OCI-LY3 (cell line): ENCODE measurements at regions not wholly inside any gene's neighbourhood (a gene's known extent, or its start where the extent isn't known, plus 50 kb on each side); places are given as distances from the start of the nearest gene placed in this dataset.

ENCODE experiments used
- CTCF ChIP-seq: fragments of 200-600, 300-600 bp; sonication (generic); IDR thresholded peaks from 2 replicates; pipeline ENCODE4 v1.5.1; 2014; ENCODE audit warnings: antibody characterized with exemption, low read length, low read depth
- EZH2phosphoT487 ChIP-seq: fragments of 200-600 bp; shearing (Covaris generic); IDR thresholded peaks from 2 replicates; pipeline ENCODE4 v1.6.1; 2018; ENCODE audit warnings: antibody characterized with exemption, mixed run types, low read depth

GRCh38 chr4:79048878-79049277 is 109.6 kb upstream of the PAQR3 start:
- TF ChIP-seq EZH2phosphoT487, result no peak
- TF ChIP-seq CTCF, result no peak
